Thymus (tissue), 11 donors: ENCODE measurements at regions not wholly inside any gene's neighbourhood (a gene's known extent, or its start where the extent isn't known, plus 50 kb on each side); places are given as distances from the start of the nearest gene placed in this dataset.

Source experiments
- DNase-seq, 9 donors: peaks; one replicate each; pipeline ENCODE4 v3.0.0-alpha.2; 2013; ENCODE audit warnings: low spot score in 9 of 9, low read depth in 6 of 9, missing footprints in 1 of 9
- H3K27ac ChIP-seq, 2 donors: one replicate each; pipeline ENCODE4 v1.5.1; 2013; ENCODE audit warnings: control low read depth in 1 of 2, low read depth in 1 of 2, low read length in 1 of 2, mild to moderate bottlenecking in 1 of 2, moderate library complexity in 1 of 2
- H3K27me3 ChIP-seq, 2 donors: one replicate each; pipeline ENCODE4 v1.5.1; 2013; ENCODE audit warnings: low read length in 1 of 2; ENCODE audit not compliant: control insufficient read depth in 2 of 2, insufficient read depth in 1 of 2
- H3K36me3 ChIP-seq, 2 donors: one replicate each; pipeline ENCODE4 v1.5.1; 2013; ENCODE audit warnings: low read length in 1 of 2, mild to moderate bottlenecking in 1 of 2, moderate library complexity in 1 of 2; ENCODE audit not compliant: control insufficient read depth in 2 of 2, insufficient read depth in 2 of 2
- H3K4me1 ChIP-seq, 2 donors: one replicate each; pipeline ENCODE4 v1.5.1; 2013; ENCODE audit warnings: low read length in 2 of 2; ENCODE audit not compliant: control insufficient read depth in 2 of 2, insufficient read depth in 2 of 2
- H3K4me3 ChIP-seq, 2 donors: one replicate each; pipeline ENCODE4 v1.5.1; 2013; ENCODE audit warnings: low read length in 2 of 2, control low read depth in 1 of 2, mild to moderate bottlenecking in 1 of 2
- H3K9me3 ChIP-seq, 2 donors: one replicate each; pipeline ENCODE4 v1.5.1; 2013; ENCODE audit warnings: low read length in 1 of 2, mild to moderate bottlenecking in 1 of 2; ENCODE audit not compliant: control insufficient read depth in 2 of 2, insufficient read depth in 1 of 2
- WGBS: extraction: QIAGEN DNeasy Blood & Tissue Kit; methylation state at CpG from one replicate; pipeline ENCODE4 v1.1.7; 2013; 5-methylcytosine and 5-hydroxymethylcytosine counted together
- donor health status: healthy.

- H3K9me3 ChIP-seq: peaks cover 0 to 5% of the 10 kb centered on the region in 2 donors
- H3K27ac ChIP-seq: no peak overlapping the region
- H3K27me3 ChIP-seq: no peaks in the 10 kb centered on the region
- H3K4me1 ChIP-seq: no peaks in the 10 kb centered on the region
- H3K36me3 ChIP-seq: no peaks in the 10 kb centered on the region
- 88% methylated on average over 4 of the region's 4 CpGs for WGBS
- H3K4me3 ChIP-seq: no peak overlapping the region
- DNase-seq: no peak
Observed at GRCh38 chr2:20882466-20883170, 59.7 kb upstream of the LDAH start.

- no peaks in the 10 kb centered on the region for H3K36me3 ChIP-seq
- no peaks in the 10 kb centered on the region for H3K4me1 ChIP-seq
- H3K27ac ChIP-seq: no peak overlapping the region
- H3K9me3 ChIP-seq: peaks cover 0 to 5% of the 10 kb centered on the region in 2 donors
- WGBS: 90% methylated on average over 13 of the region's 13 CpGs
- DNase-seq: no peak
- no peaks in the 10 kb centered on the region for H3K27me3 ChIP-seq
- no peak overlapping the region for H3K4me3 ChIP-seq
Observed at GRCh38 chr2:20880221-20880771, 57.4 kb upstream of the LDAH start.

- no peaks in the 10 kb centered on the region for H3K27me3 ChIP-seq
- no peak overlapping the region for H3K4me3 ChIP-seq
- WGBS: 94% methylated on average over 5 of the region's 5 CpGs
- no peaks in the 10 kb centered on the region for H3K4me1 ChIP-seq
- DNase-seq: no peak
- no peaks in the 10 kb centered on the region for H3K36me3 ChIP-seq
- H3K27ac ChIP-seq: no peak overlapping the region
- H3K9me3 ChIP-seq: peaks cover 0 to 5% of the 10 kb centered on the region in 2 donors
Observed at GRCh38 chr2:20879221-20879620, 56.3 kb upstream of the LDAH start.

GRCh38 chr2:20877960-20878359, 55.1 kb upstream of the LDAH start:
- H3K9me3 ChIP-seq: peaks cover 0 to 5% of the 10 kb centered on the region in 2 donors
- no peak for DNase-seq
- 11% methylated on average over 2 of the region's 2 CpGs for WGBS
- no peak overlapping the region for H3K4me3 ChIP-seq
- no peaks in the 10 kb centered on the region for H3K4me1 ChIP-seq
- no peak overlapping the region for H3K27ac ChIP-seq
- H3K27me3 ChIP-seq: no peaks in the 10 kb centered on the region
- no peaks in the 10 kb centered on the region for H3K36me3 ChIP-seq
